Inflammatory macrophage (primary cell): ENCODE measurements at regions not wholly inside any gene's neighbourhood (a gene's known extent, or its start where the extent isn't known, plus 50 kb on each side); places are given as distances from the start of the nearest gene placed in this dataset.
"Not testable (repeated sequence)": the region's sequence is repeated elsewhere in the genome, so short reads cannot be mapped to it uniquely, and the experiment has no call there.

ENCODE experiments used
- DNase-seq, 2 donors: peaks; one replicate each; pipeline ENCODE4 v3.0.0-alpha.2; 2020 to 2022

- DNase-seq = no peak
Measured at GRCh38 chr6:14501240-14501639, 383.7 kb downstream of the CD83 start.

- DNase-seq = no peak
Measured at GRCh38 chr6:14501914-14502313, 384.3 kb downstream of the CD83 start.

GRCh38 chr6:14502551-14502950 is 385.0 kb downstream of the CD83 start:
- DNase-seq = no peak

- no peak for DNase-seq
Measured at GRCh38 chr6:14505401-14505800, 387.8 kb downstream of the CD83 start.

GRCh38 chr6:14506656-14507246 is 389.2 kb downstream of the CD83 start:
- DNase-seq = peak in 1 of 2 donors; percentile 47

- DNase-seq = no peak
Measured at GRCh38 chr6:14509120-14509519, 391.5 kb downstream of the CD83 start.

GRCh38 chr6:14510038-14510437 is 392.5 kb downstream of the CD83 start:
- DNase-seq = no peak

- no peak for DNase-seq
Measured at GRCh38 chr6:14511061-14511586, 393.6 kb downstream of the CD83 start.

- no peak for DNase-seq
Measured at GRCh38 chr6:14512246-14512645, 394.7 kb downstream of the CD83 start.

GRCh38 chr6:14513496-14514393 is 396.2 kb downstream of the CD83 start:
- DNase-seq = no peak

GRCh38 chr6:14516956-14517355 is 399.4 kb downstream of the CD83 start:
- no peak for DNase-seq

- no peak for DNase-seq
Measured at GRCh38 chr6:14517516-14518105, 400.0 kb downstream of the CD83 start.

GRCh38 chr6:14518515-14519217 is 401.1 kb downstream of the CD83 start:
- no peak for DNase-seq

- DNase-seq = no peak
Measured at GRCh38 chr6:14520029-14520428, 402.5 kb downstream of the CD83 start.

GRCh38 chr6:14520536-14520935 is 403.0 kb downstream of the CD83 start:
- DNase-seq = no peak

- no peak for DNase-seq
Measured at GRCh38 chr6:14521141-14521540, 403.6 kb downstream of the CD83 start.

- not testable (repeated sequence) for DNase-seq
Measured at GRCh38 chr6:14521861-14522260, 404.3 kb downstream of the CD83 start.

- no peak for DNase-seq
Measured at GRCh38 chr6:14524319-14524718, 406.7 kb downstream of the CD83 start.

GRCh38 chr6:14530385-14530784 is 412.8 kb downstream of the CD83 start:
- DNase-seq = no peak

- no peak for DNase-seq
Measured at GRCh38 chr6:14533446-14533845, 415.9 kb downstream of the CD83 start.

- DNase-seq = peak; percentile 14 to 45
Measured at GRCh38 chr6:14537030-14537429, 419.5 kb downstream of the CD83 start.

- DNase-seq = no peak
Measured at GRCh38 chr6:14540276-14540675, 422.7 kb downstream of the CD83 start.
